HEK293T (cell line): ENCODE measurements at regions not wholly inside any gene's neighbourhood (a gene's known extent, or its start where the extent isn't known, plus 50 kb on each side); places are given as distances from the start of the nearest gene placed in this dataset.

ENCODE experiments used
- BHLHE40 ChIP-seq: fragments of 450-650 bp; IDR thresholded peaks from 2 replicates; pipeline ENCODE4 v1.6.1; 2016; ENCODE audit warnings: mild to moderate bottlenecking, moderate library complexity, borderline replicate concordance
- FOXK2 ChIP-seq: fragments of 450-650 bp; IDR thresholded peaks from 2 replicates; pipeline ENCODE4 v1.6.1; 2016; ENCODE audit warnings: mild to moderate bottlenecking

DNA sequence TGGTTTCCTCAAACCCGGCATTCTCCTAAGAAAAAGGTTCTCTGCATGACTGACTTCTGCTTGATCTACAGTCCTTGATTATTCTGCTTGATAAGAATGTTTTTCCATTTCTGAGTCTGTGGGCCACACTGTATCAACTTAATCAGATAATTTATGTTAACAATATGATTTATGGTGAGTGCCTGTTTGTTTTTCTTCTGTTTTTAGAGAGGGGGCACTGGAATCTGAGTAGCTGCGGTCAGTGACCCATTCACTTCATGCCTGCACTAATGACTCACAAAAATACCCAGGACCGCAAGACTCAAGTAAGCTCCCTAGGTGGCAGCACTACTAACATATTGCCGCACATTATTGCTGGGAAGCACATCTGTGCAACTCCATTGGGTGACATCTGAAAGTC is 542.3 kb upstream of the ATXN8OS start:
- TF ChIP-seq BHLHE40 (no peak), FOXK2 (no peak)
